Natural killer cell treated with Interleukin-12 subunit alpha and Interleukin-12 subunit beta and Interleukin-15 and Interleukin-18, amount 100 ng/mL, for 72 hours (primary cell): ENCODE measurements at regions not wholly inside any gene's neighbourhood (a gene's known extent, or its start where the extent isn't known, plus 50 kb on each side); places are given as distances from the start of the nearest gene placed in this dataset.

Source experiments
- ATAC-seq, 2 donors: fragments of 150-1000 bp; cut with Tn5 transposase in 1 of 2; sonication (Bioruptor Pico), chemical (Tn5 transposase) in 1 of 2; 2 replicates each; pipeline ENCODE4 v1.10.0; 2021
- DNase-seq: peaks from one replicate; pipeline ENCODE4 v3.0.0; 2022; ENCODE audit warnings: low spot score
- H3K27ac Mint-ChIP-seq, 2 donors: 1 replicate in 1 of 2; 2 replicates in 1 of 2; pipeline ENCODE4 v1.8.0; 2022; ENCODE audit warnings: mixed read lengths in 2 of 2, mild to moderate bottlenecking in 1 of 2, moderate library complexity in 1 of 2
- H3K27me3 Mint-ChIP-seq, 2 donors: 1 replicate in 1 of 2; 2 replicates in 1 of 2; pipeline ENCODE4 v1.8.0; 2022; ENCODE audit warnings: mixed read lengths in 2 of 2
- H3K36me3 Mint-ChIP-seq: one replicate; pipeline ENCODE4 v1.8.0; 2022; ENCODE audit warnings: mixed read lengths
- H3K4me1 Mint-ChIP-seq, 2 donors: 1 replicate in 1 of 2; 2 replicates in 1 of 2; pipeline ENCODE4 v1.8.0; 2022; ENCODE audit warnings: low read depth in 2 of 2, mixed read lengths in 2 of 2, mild to moderate bottlenecking in 1 of 2
- H3K4me3 Mint-ChIP-seq: one replicate; pipeline ENCODE4 v1.8.0; 2022; ENCODE audit warnings: mixed read lengths
- H3K9me3 Mint-ChIP-seq: 2 replicates; pipeline ENCODE4 v1.8.0; 2022; ENCODE audit warnings: mixed read lengths

DNA sequence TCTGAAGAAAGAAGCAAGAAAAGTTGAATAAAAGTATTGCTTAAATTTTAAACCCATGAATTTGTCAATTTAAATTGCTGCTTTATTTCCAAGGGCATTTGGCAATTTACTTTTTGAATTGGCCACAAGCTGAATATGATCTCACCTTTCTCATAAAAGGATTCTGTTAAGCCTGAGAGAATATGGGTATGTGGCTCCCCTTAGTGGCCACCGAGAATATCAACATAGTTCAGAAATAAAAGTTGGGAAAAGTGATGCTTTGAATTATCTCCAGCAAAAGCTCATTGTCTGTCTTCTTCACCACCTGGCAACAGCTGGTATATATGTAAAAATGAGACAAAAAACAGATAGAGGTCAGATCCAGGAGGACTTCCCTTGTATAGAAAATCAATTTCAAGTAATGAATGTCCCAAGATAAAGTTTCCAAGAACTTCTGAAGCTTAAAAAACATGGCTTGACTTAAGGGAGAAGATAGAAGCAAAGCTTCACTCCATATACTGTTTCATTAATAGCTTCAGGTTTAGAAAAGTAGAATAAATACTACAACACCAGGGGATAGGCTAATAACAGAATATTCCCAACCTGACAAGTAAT lies 290.7 kb upstream of the FAM241A start:
- H3K27me3 Mint-ChIP-seq: no peaks in the 10 kb centered on the region
- no peaks in the 10 kb centered on the region for H3K36me3 Mint-ChIP-seq
- H3K9me3 Mint-ChIP-seq: no peaks in the 10 kb centered on the region
- DNase-seq (no peak), ATAC-seq (no peak)
- H3K27ac Mint-ChIP-seq: no peak overlapping the region
- H3K4me1 Mint-ChIP-seq: no peaks in the 10 kb centered on the region
- H3K4me3 Mint-ChIP-seq: no peak overlapping the region

DNA sequence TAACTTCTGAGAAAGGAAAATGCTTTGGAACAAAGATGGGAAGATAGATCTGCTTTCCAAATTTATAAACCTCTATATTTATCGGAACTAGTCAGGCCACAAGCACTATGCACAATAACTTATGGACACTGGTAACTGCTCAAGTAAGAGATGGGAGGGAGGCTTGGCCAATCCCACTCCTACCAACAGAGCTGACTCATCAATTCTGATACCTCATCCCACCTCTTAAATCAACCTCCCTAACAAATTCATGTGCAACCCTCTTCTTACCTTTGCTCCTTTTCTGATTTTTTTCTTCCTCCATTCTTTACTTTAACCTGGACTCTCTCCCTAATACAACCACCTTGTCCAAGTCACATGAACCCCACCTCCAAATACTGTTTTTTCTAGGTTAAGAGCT lies 289.9 kb upstream of the FAM241A start:
- no peak for DNase-seq
- Mint-ChIP-seq H3K27me3 (no peaks in the 10 kb centered on the region), H3K4me3 (no peak overlapping the region), H3K4me1 (no peaks in the 10 kb centered on the region), H3K27ac (no peak overlapping the region), H3K36me3 (no peaks in the 10 kb centered on the region), H3K9me3 (no peaks in the 10 kb centered on the region)
- ATAC-seq: no peak

DNA sequence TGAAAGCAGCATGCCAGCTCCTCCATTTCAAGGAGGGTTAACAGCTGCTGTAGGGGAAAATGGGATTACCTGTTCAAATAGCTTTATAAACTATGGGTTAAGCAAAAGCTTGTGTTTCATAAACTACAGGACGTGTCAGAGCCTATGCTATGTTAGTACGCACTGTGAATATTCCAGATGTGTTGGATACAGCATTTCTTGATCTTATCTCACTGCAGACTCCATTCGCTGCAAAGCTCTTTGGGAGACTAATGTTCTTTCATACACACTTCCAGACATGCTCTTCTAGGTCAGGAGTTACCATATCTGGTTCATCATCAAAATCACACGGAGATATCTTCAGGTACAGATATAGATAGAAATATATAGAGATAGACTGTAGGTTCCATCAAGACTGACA lies 281.2 kb upstream of the FAM241A start:
- no peaks in the 10 kb centered on the region for H3K27me3 Mint-ChIP-seq
- H3K27ac Mint-ChIP-seq: no peak overlapping the region
- peaks cover 7% of the 10 kb centered on the region for H3K9me3 Mint-ChIP-seq
- no peak overlapping the region for H3K4me3 Mint-ChIP-seq
- ATAC-seq (no peak), DNase-seq (no peak)
- H3K4me1 Mint-ChIP-seq: no peaks in the 10 kb centered on the region
- H3K36me3 Mint-ChIP-seq: no peaks in the 10 kb centered on the region

DNA sequence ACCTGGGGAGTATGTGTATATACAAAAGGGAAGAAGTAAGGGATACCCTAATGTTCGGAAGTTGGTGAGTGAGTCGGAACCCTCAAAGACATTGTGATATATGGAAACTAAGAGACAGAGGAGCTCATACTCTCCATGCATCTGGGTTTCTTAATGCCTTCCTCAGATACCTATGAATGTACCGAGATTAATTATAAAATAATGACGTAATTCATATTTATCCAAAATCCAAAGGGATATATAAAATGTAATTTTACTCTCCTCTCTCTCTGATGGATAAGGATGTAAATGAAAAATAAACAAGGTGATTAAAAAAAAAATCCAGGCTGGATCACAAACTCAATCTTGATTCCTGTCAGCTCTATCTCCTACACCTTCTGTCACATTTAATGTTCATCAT lies 275.9 kb upstream of the FAM241A start:
- peaks cover 10% of the 10 kb centered on the region for H3K9me3 Mint-ChIP-seq
- no peak overlapping the region for H3K27ac Mint-ChIP-seq
- ATAC-seq (no peak), DNase-seq (no peak)
- H3K27me3 Mint-ChIP-seq: no peaks in the 10 kb centered on the region
- no peaks in the 10 kb centered on the region for H3K36me3 Mint-ChIP-seq
- H3K4me1 Mint-ChIP-seq: no peaks in the 10 kb centered on the region
- H3K4me3 Mint-ChIP-seq: no peak overlapping the region

DNA sequence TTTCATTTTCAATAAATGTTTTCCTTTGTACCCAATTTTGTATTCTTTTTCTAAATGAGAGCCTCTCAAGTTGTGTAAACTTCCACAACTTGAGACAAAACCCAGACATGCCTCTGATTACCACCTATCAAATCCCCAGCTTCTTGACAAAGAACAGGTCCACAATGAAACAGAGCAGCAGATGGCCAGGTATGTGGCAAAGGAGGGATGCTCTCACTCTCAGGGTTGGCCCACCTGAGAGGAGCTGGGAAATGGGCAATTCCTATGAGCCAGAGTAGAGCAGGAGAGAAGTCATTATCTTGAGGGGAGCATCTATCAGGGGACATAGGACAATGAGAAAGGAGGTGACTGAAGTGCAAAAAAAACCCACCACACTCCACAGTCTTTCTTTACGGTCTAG lies 273.5 kb upstream of the FAM241A start:
- H3K9me3 Mint-ChIP-seq: peaks cover 9% of the 10 kb centered on the region
- DNase-seq: no peak
- H3K4me3 Mint-ChIP-seq: no peak overlapping the region
- no peaks in the 10 kb centered on the region for H3K4me1 Mint-ChIP-seq
- no peaks in the 10 kb centered on the region for H3K36me3 Mint-ChIP-seq
- no peak overlapping the region for H3K27ac Mint-ChIP-seq
- ATAC-seq: no peak
- no peaks in the 10 kb centered on the region for H3K27me3 Mint-ChIP-seq

DNA sequence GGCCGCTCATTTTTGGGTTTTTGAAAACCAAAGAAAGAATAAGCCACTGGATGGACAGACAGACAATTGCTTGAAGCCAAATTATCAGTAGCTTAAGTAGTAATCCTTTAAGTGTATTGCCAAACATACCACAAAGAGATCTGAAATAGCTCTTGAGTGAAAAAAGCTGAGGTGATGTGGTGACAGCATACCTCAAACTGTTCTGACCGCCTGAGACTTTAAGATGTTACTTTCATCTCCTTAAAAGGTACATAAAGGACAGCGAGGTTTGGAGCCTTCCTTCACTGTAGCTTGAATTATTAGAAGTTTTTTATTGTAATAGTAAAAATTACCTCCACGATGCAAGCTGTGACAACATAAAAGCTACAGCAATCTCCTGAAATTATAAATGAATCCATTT lies 271.5 kb upstream of the FAM241A start:
- Mint-ChIP-seq H3K9me3 (peaks cover 6% of the 10 kb centered on the region), H3K4me1 (no peaks in the 10 kb centered on the region), H3K27me3 (no peaks in the 10 kb centered on the region), H3K4me3 (no peak overlapping the region), H3K36me3 (no peaks in the 10 kb centered on the region), H3K27ac (no peak overlapping the region)
- ATAC-seq (no peak), DNase-seq (no peak)

DNA sequence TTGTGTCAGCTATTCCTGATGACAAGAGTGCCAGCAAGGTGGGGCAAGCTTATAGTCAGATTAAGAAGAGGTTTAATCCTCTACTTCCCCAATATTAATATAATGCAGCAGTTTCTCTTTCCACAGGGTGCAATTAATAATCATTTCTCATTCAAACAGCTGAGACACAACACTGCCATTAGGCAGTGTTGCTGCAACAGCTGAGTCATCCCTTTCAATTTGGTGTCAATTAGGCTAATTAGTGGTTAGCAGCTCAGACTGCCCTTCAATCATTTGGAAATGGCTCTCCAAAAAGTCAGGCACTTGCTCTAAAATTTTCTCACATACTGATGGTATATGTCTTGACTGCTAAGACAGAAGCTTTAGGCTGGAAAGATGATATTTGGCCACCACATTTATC lies 265.7 kb upstream of the FAM241A start:
- no peak overlapping the region for H3K27ac Mint-ChIP-seq
- H3K4me1 Mint-ChIP-seq: no peaks in the 10 kb centered on the region
- H3K9me3 Mint-ChIP-seq: peaks cover 3% of the 10 kb centered on the region
- no peaks in the 10 kb centered on the region for H3K27me3 Mint-ChIP-seq
- H3K36me3 Mint-ChIP-seq: no peaks in the 10 kb centered on the region
- H3K4me3 Mint-ChIP-seq: no peak overlapping the region
- no peak for ATAC-seq
- DNase-seq: no peak

DNA sequence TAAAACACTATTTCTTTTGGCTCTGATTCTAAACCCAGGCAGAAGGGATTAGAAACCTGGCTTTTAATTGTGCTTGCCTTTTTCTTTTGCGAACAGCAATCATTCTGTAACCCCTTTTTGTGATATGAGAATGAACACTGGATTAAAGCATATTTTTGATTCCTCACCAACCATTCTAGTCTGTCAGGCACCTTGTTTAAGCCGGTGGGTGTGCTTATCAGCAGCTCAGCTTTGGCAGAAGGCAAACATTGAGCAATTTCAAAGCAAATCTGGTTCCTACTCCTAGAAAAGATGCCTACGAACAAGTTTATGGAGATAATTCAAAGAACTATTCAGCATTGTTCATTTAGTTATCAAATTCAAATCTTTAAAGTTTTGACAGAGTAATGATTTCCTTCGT lies 265.1 kb upstream of the FAM241A start:
- H3K9me3 Mint-ChIP-seq: peaks cover 6% of the 10 kb centered on the region
- no peaks in the 10 kb centered on the region for H3K36me3 Mint-ChIP-seq
- DNase-seq (no peak), ATAC-seq (no peak)
- no peaks in the 10 kb centered on the region for H3K27me3 Mint-ChIP-seq
- no peak overlapping the region for H3K27ac Mint-ChIP-seq
- no peaks in the 10 kb centered on the region for H3K4me1 Mint-ChIP-seq
- H3K4me3 Mint-ChIP-seq: no peak overlapping the region

DNA sequence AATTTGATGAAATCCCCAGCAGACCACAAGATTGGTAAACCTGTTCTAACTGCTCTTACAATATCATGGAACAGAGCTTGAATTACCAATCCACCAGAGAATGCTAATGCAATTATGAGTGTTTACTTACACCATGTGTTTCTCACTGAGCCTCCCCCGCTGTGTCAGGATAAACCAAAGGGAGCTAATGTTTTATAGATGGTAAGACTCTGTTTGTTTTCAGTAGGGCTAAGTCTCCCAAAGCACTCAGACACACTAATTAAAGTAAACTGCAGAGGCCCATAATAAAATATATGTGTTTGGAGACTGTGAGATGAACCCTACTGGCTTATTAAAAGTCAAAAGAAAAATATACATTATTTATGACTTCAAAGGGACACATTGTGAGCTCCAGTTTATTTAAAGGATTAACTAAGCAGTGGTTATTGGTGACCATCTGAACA lies 261.7 kb upstream of the FAM241A start:
- no peak overlapping the region for H3K27ac Mint-ChIP-seq
- no peak for ATAC-seq
- no peaks in the 10 kb centered on the region for H3K4me1 Mint-ChIP-seq
- no peaks in the 10 kb centered on the region for H3K27me3 Mint-ChIP-seq
- H3K36me3 Mint-ChIP-seq: no peaks in the 10 kb centered on the region
- no peak for DNase-seq
- H3K9me3 Mint-ChIP-seq: peaks cover 3% of the 10 kb centered on the region
- no peak overlapping the region for H3K4me3 Mint-ChIP-seq

DNA sequence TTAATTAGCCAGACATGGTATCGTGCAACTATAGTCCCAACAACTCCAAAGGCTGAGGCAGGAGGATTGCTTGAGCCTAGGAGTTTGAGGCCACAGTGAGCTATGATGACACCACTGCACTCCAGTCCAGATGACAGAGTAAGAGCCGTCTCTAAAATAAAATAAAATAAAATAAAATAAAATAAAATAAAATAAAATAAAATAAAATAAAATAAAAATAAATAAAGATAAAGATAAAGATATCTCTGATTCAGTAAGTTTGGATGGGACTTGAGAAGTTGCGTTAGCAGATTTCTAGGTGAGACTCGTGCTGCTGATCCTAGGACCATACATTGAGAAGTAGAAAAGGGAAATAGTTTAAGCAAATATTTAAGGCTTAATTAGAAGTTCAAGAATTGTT lies 254.8 kb upstream of the FAM241A start:
- no peaks in the 10 kb centered on the region for H3K4me1 Mint-ChIP-seq

DNA sequence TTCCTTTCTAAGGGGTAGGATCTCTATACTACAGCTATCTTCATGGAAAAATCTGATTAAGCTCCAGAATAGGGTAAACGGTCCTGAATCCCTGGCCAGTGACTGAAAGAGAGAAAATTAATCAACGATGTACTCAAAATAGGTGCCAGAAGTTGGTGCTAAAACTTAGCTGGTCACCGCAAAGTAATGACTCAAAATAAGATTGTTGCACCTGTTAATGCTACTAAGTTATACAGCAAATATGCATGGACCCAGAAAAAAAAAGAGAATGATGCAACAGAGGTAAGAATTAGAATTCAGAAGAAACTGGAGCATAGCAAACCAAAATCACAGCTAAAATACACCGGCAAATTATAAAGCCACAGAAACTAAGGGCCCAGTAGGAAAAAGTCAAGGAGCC lies 239.7 kb upstream of the FAM241A start:
- Mint-ChIP-seq H3K36me3 (no peaks in the 10 kb centered on the region), H3K4me3 (no peak overlapping the region), H3K27ac (no peak overlapping the region), H3K4me1 (no peaks in the 10 kb centered on the region), H3K9me3 (no peaks in the 10 kb centered on the region), H3K27me3 (no peaks in the 10 kb centered on the region)
- DNase-seq (no peak), ATAC-seq (no peak)

More for the DNA sequence above, 254.8 kb upstream of the FAM241A start:
- Mint-ChIP-seq H3K9me3 (peaks cover 11% of the 10 kb centered on the region), H3K36me3 (peaks cover 7% of the 10 kb centered on the region), H3K27me3 (no peaks in the 10 kb centered on the region), H3K4me3 (no peak overlapping the region), H3K27ac (no peak overlapping the region)
- no peak for ATAC-seq
- DNase-seq: no peak

DNA sequence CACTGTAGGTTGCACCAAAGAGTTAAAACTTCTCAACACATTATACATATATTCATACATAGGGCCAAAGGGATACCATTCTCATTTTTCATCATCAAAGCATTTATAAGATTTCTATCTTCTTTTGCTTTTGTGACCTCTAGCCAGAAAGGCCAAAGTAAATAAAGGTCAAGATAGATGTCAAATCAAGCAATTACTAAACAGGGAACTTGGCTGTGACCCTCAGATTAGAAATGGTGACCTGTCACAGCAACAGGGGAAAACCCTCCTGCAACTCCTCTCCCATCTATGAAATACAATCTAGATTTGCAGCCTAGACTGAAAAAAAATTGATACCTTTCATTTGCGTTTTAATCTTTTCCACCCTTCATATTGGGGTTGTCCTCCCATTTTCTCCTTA lies 225.6 kb upstream of the FAM241A start:
- Mint-ChIP-seq H3K27me3 (no peaks in the 10 kb centered on the region), H3K9me3 (peaks cover 17% of the 10 kb centered on the region), H3K4me3 (no peak overlapping the region), H3K36me3 (no peaks in the 10 kb centered on the region), H3K27ac (no peak overlapping the region), H3K4me1 (no peaks in the 10 kb centered on the region)
- DNase-seq (no peak), ATAC-seq (no peak)

DNA sequence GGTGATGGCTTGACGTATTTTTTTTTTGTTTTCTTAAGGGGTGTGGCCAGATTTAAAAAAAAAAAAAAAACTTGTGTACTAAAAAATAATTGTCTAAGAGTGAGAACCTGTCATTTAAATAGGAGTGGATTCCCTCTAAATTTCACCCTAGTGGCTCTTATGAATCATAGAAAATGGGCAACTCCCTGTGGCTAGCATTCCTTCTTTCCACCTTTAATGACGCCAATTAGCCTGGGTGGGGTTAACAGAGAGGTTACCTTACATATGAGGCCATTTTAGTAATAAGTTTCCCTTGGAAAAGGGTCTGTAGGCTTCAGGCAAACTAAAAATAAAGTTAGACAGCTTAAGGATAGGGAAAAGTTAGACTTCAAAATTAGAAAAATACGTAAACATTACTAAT lies 223.5 kb upstream of the FAM241A start:
- Mint-ChIP-seq H3K4me1 (no peaks in the 10 kb centered on the region), H3K9me3 (peaks cover 9% of the 10 kb centered on the region), H3K27me3 (no peaks in the 10 kb centered on the region), H3K27ac (no peak overlapping the region), H3K36me3 (no peaks in the 10 kb centered on the region), H3K4me3 (no peak overlapping the region)
- no peak for DNase-seq
- no peak for ATAC-seq

DNA sequence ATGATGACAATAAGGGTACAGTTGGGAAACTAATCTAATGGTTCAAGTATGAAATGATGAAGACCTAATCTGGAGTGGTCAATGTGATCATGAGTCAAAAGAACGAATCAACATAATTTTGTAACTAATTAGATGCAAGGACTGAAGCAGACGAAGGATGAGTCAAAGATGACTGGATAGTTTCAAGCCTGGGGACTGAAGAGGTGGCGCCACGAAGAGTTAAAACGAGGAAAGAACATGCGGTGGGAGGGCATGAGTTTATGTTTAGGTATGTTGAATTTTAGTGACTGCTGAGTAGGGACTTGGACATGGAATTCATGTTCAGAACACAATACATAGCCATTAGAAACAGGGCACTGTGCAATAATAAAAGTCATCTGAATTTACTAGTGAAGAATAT lies 221.5 kb upstream of the FAM241A start:
- Mint-ChIP-seq H3K4me3 (no peak overlapping the region), H3K36me3 (no peaks in the 10 kb centered on the region), H3K27ac (no peak overlapping the region), H3K4me1 (no peaks in the 10 kb centered on the region), H3K27me3 (no peaks in the 10 kb centered on the region), H3K9me3 (peaks cover 6% of the 10 kb centered on the region)
- no peak for ATAC-seq
- no peak for DNase-seq

DNA sequence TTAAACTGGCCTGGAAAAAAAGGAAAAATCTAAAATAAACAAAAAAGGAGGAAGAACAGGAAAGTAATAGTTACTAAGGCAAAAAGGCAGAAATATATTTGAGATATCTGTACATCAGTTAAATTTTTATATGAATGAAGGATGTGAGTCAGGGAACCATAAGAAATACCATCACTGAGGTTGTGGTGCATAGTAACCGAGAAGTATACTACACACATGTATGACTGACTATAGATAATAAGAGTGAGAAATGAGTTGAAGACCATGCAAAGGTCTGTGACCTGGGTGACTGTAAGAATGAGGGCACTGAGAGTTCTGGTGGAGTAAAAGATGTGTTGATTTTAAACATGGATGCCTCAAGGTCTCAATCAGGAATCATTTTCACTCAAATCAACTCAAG lies 220.6 kb upstream of the FAM241A start:
- ATAC-seq (no peak), DNase-seq (no peak)
- no peak overlapping the region for H3K4me3 Mint-ChIP-seq
- no peaks in the 10 kb centered on the region for H3K4me1 Mint-ChIP-seq
- H3K27me3 Mint-ChIP-seq: no peaks in the 10 kb centered on the region
- no peak overlapping the region for H3K27ac Mint-ChIP-seq
- peaks cover 6% of the 10 kb centered on the region for H3K9me3 Mint-ChIP-seq
- H3K36me3 Mint-ChIP-seq: no peaks in the 10 kb centered on the region
